ENCODE measurements at regions not wholly inside any gene's neighbourhood (a gene's known extent, or its start where the extent isn't known, plus 50 kb on each side); places are given as distances from the start of the nearest gene placed in this dataset.

DNA sequence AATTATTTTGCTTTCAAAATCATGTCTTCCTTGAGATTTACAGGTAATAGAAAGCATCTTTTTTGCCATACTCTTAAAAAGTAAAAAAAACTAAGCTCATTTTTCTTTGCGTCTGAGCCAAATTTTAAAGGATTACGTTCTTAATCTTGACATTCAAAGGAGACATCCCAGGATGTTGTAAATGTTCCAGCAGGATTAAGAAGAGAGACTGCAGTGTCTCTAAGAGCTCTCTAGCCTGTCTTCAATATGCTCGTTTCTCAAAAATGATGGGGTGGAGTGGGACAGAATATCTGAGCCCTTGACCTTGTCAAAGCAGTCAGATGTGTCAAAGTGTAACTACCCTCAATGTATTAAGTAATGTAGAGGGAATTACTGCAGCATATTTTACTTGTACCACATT lies 363.3 kb downstream of the PCDH7 start:
- no peaks in the 10 kb centered on the region for H3K27me3 ChIP-seq
- H3K4me3 ChIP-seq, result no peak overlapping the region
- 29 to 43% methylated on average over 3 of the region's 3 CpGs for whole genome bisulfite sequencing, 2 donors
- ATAC-seq, result peak in 1 of 8 donors; percentile 13
- no peaks in the 10 kb centered on the region for H3K36me3 ChIP-seq
- TF ChIP-seq, protein P1, sequence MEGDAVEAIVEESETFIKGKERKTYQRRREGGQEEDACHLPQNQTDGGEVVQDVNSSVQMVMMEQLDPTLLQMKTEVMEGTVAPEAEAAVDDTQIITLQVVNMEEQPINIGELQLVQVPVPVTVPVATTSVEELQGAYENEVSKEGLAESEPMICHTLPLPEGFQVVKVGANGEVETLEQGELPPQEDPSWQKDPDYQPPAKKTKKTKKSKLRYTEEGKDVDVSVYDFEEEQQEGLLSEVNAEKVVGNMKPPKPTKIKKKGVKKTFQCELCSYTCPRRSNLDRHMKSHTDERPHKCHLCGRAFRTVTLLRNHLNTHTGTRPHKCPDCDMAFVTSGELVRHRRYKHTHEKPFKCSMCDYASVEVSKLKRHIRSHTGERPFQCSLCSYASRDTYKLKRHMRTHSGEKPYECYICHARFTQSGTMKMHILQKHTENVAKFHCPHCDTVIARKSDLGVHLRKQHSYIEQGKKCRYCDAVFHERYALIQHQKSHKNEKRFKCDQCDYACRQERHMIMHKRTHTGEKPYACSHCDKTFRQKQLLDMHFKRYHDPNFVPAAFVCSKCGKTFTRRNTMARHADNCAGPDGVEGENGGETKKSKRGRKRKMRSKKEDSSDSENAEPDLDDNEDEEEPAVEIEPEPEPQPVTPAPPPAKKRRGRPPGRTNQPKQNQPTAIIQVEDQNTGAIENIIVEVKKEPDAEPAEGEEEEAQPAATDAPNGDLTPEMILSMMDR (IDR thresholded peaks at IDR 0.05), result no peak
- intact Hi-C loops (cut with DNase I), result no loop called here
- peak overlapping the region in 3 of 10 donors; percentile 5 to 36 (median 9) for H3K27ac ChIP-seq
- no peak for DNase-seq
- peaks cover 0 to 29% (median 5%) of the 10 kb centered on the region in 9 donors for H3K4me1 ChIP-seq
- H3K9me3 ChIP-seq, result peaks cover 0 to 5% (median 0%) of the 10 kb centered on the region in 11 donors

DNA sequence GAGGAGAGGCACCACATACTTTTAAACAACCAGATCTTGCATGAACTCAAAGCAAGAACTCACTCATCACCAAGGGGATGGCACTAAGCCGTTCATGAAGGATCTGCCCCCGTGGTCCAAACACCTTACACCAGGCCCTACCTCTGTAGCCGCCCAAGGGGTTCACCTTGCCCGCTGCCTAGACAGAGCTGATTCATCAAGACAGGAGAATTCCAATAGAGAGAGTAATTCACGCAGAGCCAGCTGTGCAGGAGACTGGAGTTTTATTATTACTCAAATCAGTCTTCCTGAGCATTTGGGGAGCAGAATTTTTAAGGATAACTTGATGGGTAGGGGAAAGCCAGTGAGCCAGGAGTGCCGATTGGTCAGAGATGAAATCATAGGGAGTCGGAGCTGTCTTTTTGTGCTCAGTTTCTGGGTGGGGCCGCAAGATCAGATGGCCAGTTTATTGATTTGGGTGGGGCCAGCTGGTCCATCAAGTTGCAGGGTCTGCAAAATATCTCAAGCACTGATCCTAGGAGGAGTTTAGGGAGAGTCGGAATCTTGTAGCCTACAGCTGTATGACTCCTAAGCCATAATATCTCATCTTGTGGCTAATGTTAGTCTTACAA lies 364.7 kb downstream of the PCDH7 start:
- WGBS, 2 donors, result 89% methylated on average over 9 of the region's 9 CpGs
- TF ChIP-seq, protein P1 (IDR thresholded peaks at IDR 0.05), result no peak

DNA sequence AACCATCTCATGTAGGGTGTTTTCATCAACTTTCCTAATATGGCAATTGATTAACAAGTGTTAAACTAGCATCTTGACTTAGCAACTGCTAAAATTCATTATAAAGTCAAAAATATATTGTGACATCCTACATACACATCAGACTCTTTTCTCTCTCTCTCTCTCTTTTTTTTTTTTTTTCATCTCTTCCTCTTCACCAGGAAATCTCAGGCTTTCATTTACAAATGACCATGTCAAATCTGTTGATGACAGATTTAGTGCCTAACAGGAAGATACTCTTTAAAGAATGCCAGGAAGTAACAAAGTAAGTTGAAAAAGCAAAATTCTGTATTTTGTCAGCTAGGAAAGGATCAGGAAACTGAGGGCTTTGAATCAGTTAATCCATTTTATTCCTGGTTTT lies 365.5 kb downstream of the PCDH7 start:
- Histone ChIP-seq H3K27ac (peak overlapping the region in 4 of 10 donors; percentile 18 to 85 (median 66)), H3K9me3 (peaks cover 0 to 5% (median 0%) of the 10 kb centered on the region in 11 donors), H3K4me1 (peaks cover 0 to 35% (median 5%) of the 10 kb centered on the region in 9 donors), H3K4me3 (no peak overlapping the region), H3K36me3 (no peaks in the 10 kb centered on the region), H3K27me3 (no peaks in the 10 kb centered on the region)
- DNase-seq, result no peak
- ATAC-seq, result no peak
- TF ChIP-seq, protein P1 (IDR thresholded peaks at IDR 0.05), result no peak
- intact Hi-C loops (cut with DNase I), result no loop called here

More for the DNA sequence above, 364.7 kb downstream of the PCDH7 start:
- H3K9me3 ChIP-seq, result peaks cover 0 to 5% (median 0%) of the 10 kb centered on the region in 11 donors
- intact Hi-C loops (cut with DNase I), result no loop called here
- ATAC-seq, result no peak
- no peak for DNase-seq
- H3K36me3 ChIP-seq, result no peaks in the 10 kb centered on the region
- H3K4me1 ChIP-seq, result peaks cover 0 to 31% (median 5%) of the 10 kb centered on the region in 9 donors
- H3K27ac ChIP-seq, result peak overlapping the region in 5 of 10 donors; percentile 7 to 85 (median 47)
- H3K4me3 ChIP-seq, result no peak overlapping the region
- no peaks in the 10 kb centered on the region for H3K27me3 ChIP-seq

DNA sequence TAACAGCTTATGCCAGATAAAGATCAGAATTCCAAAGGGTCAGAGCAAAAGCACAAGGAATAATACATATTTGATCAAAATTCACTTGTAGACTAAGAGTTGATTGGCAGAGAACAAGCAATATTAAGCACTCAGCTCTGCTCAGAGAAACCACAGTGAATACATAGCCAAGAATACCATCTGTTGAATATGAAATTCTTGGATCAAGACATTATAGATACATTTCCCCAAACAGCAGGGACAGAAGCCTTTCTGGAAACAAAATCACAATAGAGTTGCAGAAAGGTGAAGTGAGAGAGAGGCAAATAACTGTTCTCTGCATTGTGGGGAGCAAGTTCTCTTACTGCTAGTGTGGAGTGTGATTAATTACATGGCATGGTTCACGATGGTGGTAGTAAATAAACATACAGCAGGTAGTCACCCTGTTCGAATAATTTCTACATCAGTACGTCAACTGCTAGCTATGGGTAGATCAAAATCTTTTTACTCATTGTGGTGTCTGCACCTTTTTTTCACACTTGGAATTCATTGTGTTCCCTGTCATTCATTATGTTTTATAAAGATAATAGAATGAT lies 366.7 kb downstream of the PCDH7 start:
- TF ChIP-seq, protein P1 (IDR thresholded peaks at IDR 0.05), result no peak
- Histone ChIP-seq H3K4me1 (peaks cover 0 to 35% (median 5%) of the 10 kb centered on the region in 9 donors), H3K27me3 (no peaks in the 10 kb centered on the region), H3K9me3 (peaks cover 0 to 5% (median 0%) of the 10 kb centered on the region in 11 donors), H3K36me3 (no peaks in the 10 kb centered on the region), H3K27ac (peak overlapping the region in 4 of 10 donors; percentile 25 to 85 (median 84)), H3K4me3 (no peak overlapping the region)
- ATAC-seq (no peak), DNase-seq (no peak)
- intact Hi-C loops (cut with DNase I), result no loop called here
- WGBS, 2 donors, result 70 to 79% methylated on average over 3 of the region's 3 CpGs
